Adrenal gland (tissue), 5 donors: ENCODE measurements at regions not wholly inside any gene's neighbourhood (a gene's known extent, or its start where the extent isn't known, plus 50 kb on each side); places are given as distances from the start of the nearest gene placed in this dataset.

Experiments used
- CTCF ChIP-seq, 6 experiments: fragments of 450-650 bp in 4 of 6; fragments of 200-600 bp in 2 of 6; sonication (generic) in 1 of 6; IDR thresholded peaks; 1 replicate in 5 of 6; 2 replicates in 1 of 6; pipeline versions ENCODE4 v1.5.1 to v1.8.0; 2016 to 2021; ENCODE audit warnings: antibody characterized with exemption in 6 of 6, mild to moderate bottlenecking in 2 of 6, moderate library complexity in 1 of 6
- POLR2A ChIP-seq, 2 donors: fragments of 450-650 bp; IDR thresholded peaks; one replicate each; pipeline ENCODE4 v1.6.1; 2017; ENCODE audit warnings: antibody characterized with exemption in 2 of 2, mild to moderate bottlenecking in 2 of 2, moderate library complexity in 1 of 2
- donor health status: DM: no; HTN: no; CAD: no.

GRCh38 chr3:72582211-72582878 lies 265.9 kb downstream of the SHQ1 start:
- TF ChIP-seq POLR2A (IDR thresholded peaks at IDR 0.05) (no peak), CTCF (IDR thresholded peaks at IDR 0.05) (no peak)
